ENCODE measurements at regions not wholly inside any gene's neighbourhood (a gene's known extent, or its start where the extent isn't known, plus 50 kb on each side); places are given as distances from the start of the nearest gene placed in this dataset.

- no peak for TF ChIP-seq CTCF (IDR thresholded peaks at IDR 0.05)
- TF ChIP-seq FOXJ3 (CRISPR knock-in tag; IDR thresholded peaks at IDR 0.05) = no peak
- TF ChIP-seq RAD21 (IDR thresholded peaks at IDR 0.05; ENCODE audit: low read length) = no peak
- TF ChIP-seq POLR2AphosphoS5 (IDR thresholded peaks at IDR 0.05; ENCODE audit: low read depth, low read length) = no peak
- no peak for TF ChIP-seq GABPA (IDR thresholded peaks at IDR 0.05; ENCODE audit: low read depth)
- TF ChIP-seq MAX (IDR thresholded peaks at IDR 0.05; ENCODE audit: low read depth) = no peak
Observed at GRCh38 chr4:10747186-10747585, 62.6 kb upstream of the CLNK start.

Measured in SK-N-SH (cell line).